ENCODE measurements at regions not wholly inside any gene's neighbourhood (a gene's known extent, or its start where the extent isn't known, plus 50 kb on each side); places are given as distances from the start of the nearest gene placed in this dataset.

DNA sequence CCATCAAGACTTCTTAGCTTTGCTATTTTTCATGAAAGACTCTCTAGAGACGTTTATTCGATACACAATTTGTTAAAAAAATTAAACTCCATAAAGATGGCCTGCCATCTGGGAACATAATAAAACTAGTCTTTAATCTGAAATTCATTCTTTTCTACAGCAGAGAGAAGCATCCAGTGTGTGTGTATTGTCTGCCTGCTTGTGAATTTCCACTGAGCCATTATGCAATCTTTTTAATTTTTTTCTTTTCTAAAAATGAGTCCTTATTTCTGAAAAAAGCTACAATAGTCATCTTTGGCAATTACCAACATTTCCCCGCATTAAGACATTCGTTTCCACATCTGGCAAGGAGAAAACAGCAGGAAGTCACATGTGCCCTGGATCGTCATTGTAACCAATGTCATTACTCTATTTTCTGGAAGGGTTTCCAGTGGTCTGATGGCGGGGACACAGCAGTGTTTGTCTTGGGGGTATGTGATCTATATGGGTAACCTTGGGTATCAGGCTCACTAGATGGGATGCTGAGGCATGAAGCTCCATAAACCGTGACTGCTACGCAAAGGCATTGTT lies 263.1 kb downstream of the MSX2 start:
- TF ChIP-seq, protein P1, sequence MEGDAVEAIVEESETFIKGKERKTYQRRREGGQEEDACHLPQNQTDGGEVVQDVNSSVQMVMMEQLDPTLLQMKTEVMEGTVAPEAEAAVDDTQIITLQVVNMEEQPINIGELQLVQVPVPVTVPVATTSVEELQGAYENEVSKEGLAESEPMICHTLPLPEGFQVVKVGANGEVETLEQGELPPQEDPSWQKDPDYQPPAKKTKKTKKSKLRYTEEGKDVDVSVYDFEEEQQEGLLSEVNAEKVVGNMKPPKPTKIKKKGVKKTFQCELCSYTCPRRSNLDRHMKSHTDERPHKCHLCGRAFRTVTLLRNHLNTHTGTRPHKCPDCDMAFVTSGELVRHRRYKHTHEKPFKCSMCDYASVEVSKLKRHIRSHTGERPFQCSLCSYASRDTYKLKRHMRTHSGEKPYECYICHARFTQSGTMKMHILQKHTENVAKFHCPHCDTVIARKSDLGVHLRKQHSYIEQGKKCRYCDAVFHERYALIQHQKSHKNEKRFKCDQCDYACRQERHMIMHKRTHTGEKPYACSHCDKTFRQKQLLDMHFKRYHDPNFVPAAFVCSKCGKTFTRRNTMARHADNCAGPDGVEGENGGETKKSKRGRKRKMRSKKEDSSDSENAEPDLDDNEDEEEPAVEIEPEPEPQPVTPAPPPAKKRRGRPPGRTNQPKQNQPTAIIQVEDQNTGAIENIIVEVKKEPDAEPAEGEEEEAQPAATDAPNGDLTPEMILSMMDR (IDR thresholded peaks at IDR 0.05), result no peak
- TF ChIP-seq POLR2A (IDR thresholded peaks at IDR 0.05), result no peak
